Stomach (tissue), 8 donors: ENCODE measurements at regions not wholly inside any gene's neighbourhood (a gene's known extent, or its start where the extent isn't known, plus 50 kb on each side); places are given as distances from the start of the nearest gene placed in this dataset.

Experiments used
- DNase-seq, 2 donors: peaks; one replicate each; pipeline versions ENCODE4 v3.0.0 to v3.0.0-alpha.2; 2013 to 2019
- H3K27ac ChIP-seq, 5 donors: fragments of 200-600 bp in 4 of 5; sonication (generic) in 4 of 5; one replicate each; pipeline ENCODE4 v1.5.1; 2013 to 2019; ENCODE audit warnings: mild to moderate bottlenecking in 1 of 5, moderate library complexity in 1 of 5
- H3K27me3 ChIP-seq, 3 donors: fragments of 200-600 bp; sonication (generic); one replicate each; pipeline ENCODE4 v1.5.1; 2017 to 2019; ENCODE audit warnings: mixed run types in 1 of 3
- H3K36me3 ChIP-seq, 4 donors: fragments of 200-600 bp; sonication (generic); 1 replicate in 3 of 4; 2 replicates in 1 of 4; pipeline ENCODE4 v1.5.1; 2016 to 2019
- H3K4me1 ChIP-seq, 4 donors: fragments of 200-600 bp; sonication (generic); one replicate each; pipeline ENCODE4 v1.5.1; 2016 to 2019
- H3K4me3 ChIP-seq, 4 donors: fragments of 200-600 bp; sonication (generic) in 3 of 4; one replicate each; pipeline ENCODE4 v1.5.1; 2016 to 2019; ENCODE audit warnings: mild to moderate bottlenecking in 1 of 4
- H3K9me3 ChIP-seq, 4 donors: fragments of 200-600 bp; sonication (generic); one replicate each; pipeline ENCODE4 v1.5.1; 2016 to 2019
- CTCF ChIP-seq, 7 experiments: fragments of 450-650 bp in 4 of 7; fragments of 200-600 bp in 3 of 7; sonication (generic) in 3 of 7; IDR thresholded peaks; one replicate each; pipeline ENCODE4 v1.5.1; 2016 to 2019; ENCODE audit warnings: antibody characterized with exemption in 7 of 7, control low read depth in 2 of 7, mild to moderate bottlenecking in 1 of 7
- EP300 ChIP-seq: sonication (generic); formaldehyde crosslinking; IDR thresholded peaks from one replicate; pipeline ENCODE4 v1.6.1; 2017; ENCODE audit warnings: antibody characterized with exemption
- POLR2A ChIP-seq, 4 donors: fragments of 450-650 bp; IDR thresholded peaks; one replicate each; pipeline ENCODE4 v1.6.1; 2016; ENCODE audit warnings: antibody characterized with exemption in 4 of 4, control low read depth in 2 of 4, mild to moderate bottlenecking in 1 of 4, moderate library complexity in 1 of 4
- POLR2AphosphoS5 ChIP-seq, 3 donors: sonication (generic); formaldehyde crosslinking; IDR thresholded peaks; one replicate each; pipeline ENCODE4 v1.6.1; 2016; ENCODE audit warnings: antibody characterized with exemption in 3 of 3
- WGBS, 5 donors: extraction: QIAGEN DNeasy Blood & Tissue Kit in 3 of 5; methylation state at CpG; one replicate each; pipeline versions ENCODE4 v1.1.5 to v1.1.7; 2013 to 2018; 5-methylcytosine and 5-hydroxymethylcytosine counted together
- intact Hi-C: fragments of 100-400 bp; cut with DNase I; formaldehyde crosslinking; loops from one replicate; pipeline ENCODE4 v1.15.1; 2023; ENCODE audit warnings: low total_unique reads
- donor health status: healthy with polysubstance abuse.
- donor health status: Bipolar disorder and iron deficiency.
- donor health status: healthy.

GRCh38 chr15:81811736-81812135, 234.1 kb downstream of the MEX3B start:
- TF ChIP-seq POLR2AphosphoS5 (IDR thresholded peaks at IDR 0.05) (no peak), POLR2A (IDR thresholded peaks at IDR 0.05) (no peak), EP300 (no peak), CTCF (IDR thresholded peaks at IDR 0.05) (no peak)

GRCh38 chr15:81809543-81809942, 236.3 kb downstream of the MEX3B start:
- DNase-seq: peak in 1 of 2 donors; percentile 43
- 54 to 67% (median 61%) methylated on average over 4 of the region's 4 CpGs for WGBS, 5 donors

More at GRCh38 chr15:81811736-81812135, 234.1 kb downstream of the MEX3B start:
- Histone ChIP-seq H3K27me3 (no peaks in the 10 kb centered on the region), H3K27ac (no peak overlapping the region), H3K4me1 (no peaks in the 10 kb centered on the region), H3K4me3 (no peak overlapping the region), H3K9me3 (no peaks in the 10 kb centered on the region), H3K36me3 (no peaks in the 10 kb centered on the region)
- DNase-seq: no peak
- 82 to 91% (median 88%) methylated on average over 6 of the region's 6 CpGs for WGBS, 5 donors
- intact Hi-C loops: no loop called here

GRCh38 chr15:81807806-81808205, 238.0 kb downstream of the MEX3B start:
- no peak for TF ChIP-seq EP300
- no peak for TF ChIP-seq POLR2A (IDR thresholded peaks at IDR 0.05)
- no peak for TF ChIP-seq POLR2AphosphoS5 (IDR thresholded peaks at IDR 0.05)
- TF ChIP-seq CTCF (IDR thresholded peaks at IDR 0.05): no peak
- WGBS, 5 donors: 59 to 85% (median 78%) methylated on average over 3 of the region's 3 CpGs
- no peak overlapping the region for H3K27ac ChIP-seq
- no peak for DNase-seq
- no peaks in the 10 kb centered on the region for H3K4me1 ChIP-seq
- no peaks in the 10 kb centered on the region for H3K36me3 ChIP-seq
- H3K9me3 ChIP-seq: no peaks in the 10 kb centered on the region
- H3K4me3 ChIP-seq: no peak overlapping the region
- no peaks in the 10 kb centered on the region for H3K27me3 ChIP-seq
- intact Hi-C loops: no loop called here

More at GRCh38 chr15:81809543-81809942, 236.3 kb downstream of the MEX3B start:
- H3K27ac ChIP-seq: no peak overlapping the region
- H3K9me3 ChIP-seq: no peaks in the 10 kb centered on the region
- no peaks in the 10 kb centered on the region for H3K4me1 ChIP-seq
- H3K36me3 ChIP-seq: no peaks in the 10 kb centered on the region
- intact Hi-C loops: no loop called here
- no peaks in the 10 kb centered on the region for H3K27me3 ChIP-seq
- H3K4me3 ChIP-seq: no peak overlapping the region
- TF ChIP-seq POLR2AphosphoS5 (IDR thresholded peaks at IDR 0.05): no peak
- TF ChIP-seq POLR2A (IDR thresholded peaks at IDR 0.05): no peak
- TF ChIP-seq EP300: no peak
- no peak for TF ChIP-seq CTCF (IDR thresholded peaks at IDR 0.05)

GRCh38 chr15:81807186-81807585, 238.6 kb downstream of the MEX3B start:
- intact Hi-C loops: no loop called here
- WGBS, 5 donors: 70 to 83% (median 78%) methylated on average over 2 of the region's 2 CpGs
- no peak for DNase-seq

More at GRCh38 chr15:81807186-81807585, 238.6 kb downstream of the MEX3B start:
- H3K4me1 ChIP-seq: no peaks in the 10 kb centered on the region
- no peaks in the 10 kb centered on the region for H3K9me3 ChIP-seq
- TF ChIP-seq POLR2A (IDR thresholded peaks at IDR 0.05): no peak
- no peak for TF ChIP-seq POLR2AphosphoS5 (IDR thresholded peaks at IDR 0.05)
- TF ChIP-seq EP300: no peak
- TF ChIP-seq CTCF (IDR thresholded peaks at IDR 0.05): no peak
- no peaks in the 10 kb centered on the region for H3K27me3 ChIP-seq
- H3K36me3 ChIP-seq: no peaks in the 10 kb centered on the region
- H3K27ac ChIP-seq: no peak overlapping the region
- H3K4me3 ChIP-seq: no peak overlapping the region
